ENCODE measurements at regions not wholly inside any gene's neighbourhood (a gene's known extent, or its start where the extent isn't known, plus 50 kb on each side); places are given as distances from the start of the nearest gene placed in this dataset.
"Not testable (repeated sequence)": the region's sequence is repeated elsewhere in the genome, so short reads cannot be mapped to it uniquely, and the experiment has no call there.

GRCh38 chr16:16563962-16564361, 185.0 kb downstream of the NPIPA7 start:
- not testable (repeated sequence) for DNase-seq

GRCh38 chr16:16565326-16565725, 186.4 kb downstream of the NPIPA7 start:
- not testable (repeated sequence) for DNase-seq

GRCh38 chr16:16570055-16570454, 191.1 kb downstream of the NPIPA7 start:
- DNase-seq = not testable (repeated sequence)

GRCh38 chr16:16570874-16571273, 191.9 kb downstream of the NPIPA7 start:
- not testable (repeated sequence) for DNase-seq

GRCh38 chr16:16572130-16572774, 193.3 kb downstream of the NPIPA7 start:
- DNase-seq = not testable (repeated sequence)

GRCh38 chr16:16577062-16577461, 198.1 kb downstream of the NPIPA7 start:
- not testable (repeated sequence) for DNase-seq

GRCh38 chr16:16578701-16579100, 199.8 kb downstream of the NPIPA7 start:
- no peak for DNase-seq

- not testable (repeated sequence) for DNase-seq
Measured at GRCh38 chr16:16582916-16583315, 204.0 kb downstream of the NPIPA7 start.

GRCh38 chr16:16586073-16586651, 207.2 kb downstream of the NPIPA7 start:
- DNase-seq = not testable (repeated sequence)

GRCh38 chr16:16586969-16587368, 208.0 kb downstream of the NPIPA7 start:
- DNase-seq = not testable (repeated sequence)

GRCh38 chr16:16588436-16588835, 209.5 kb downstream of the NPIPA7 start:
- DNase-seq = not testable (repeated sequence)

GRCh38 chr16:16590654-16591318, 211.8 kb downstream of the NPIPA7 start:
- DNase-seq = not testable (repeated sequence)

- peak; percentile 42 to 45 for DNase-seq
Measured at GRCh38 chr16:16593156-16593863, 214.4 kb downstream of the NPIPA7 start.

- DNase-seq = not testable (repeated sequence)
Measured at GRCh38 chr16:16595029-16595718, 216.2 kb downstream of the NPIPA7 start.

- not testable (repeated sequence) for DNase-seq
Measured at GRCh38 chr16:16601239-16601638, 222.3 kb downstream of the NPIPA7 start.

GRCh38 chr16:16607401-16608082, 228.6 kb downstream of the NPIPA7 start:
- DNase-seq = not testable (repeated sequence)

- DNase-seq = not testable (repeated sequence)
Measured at GRCh38 chr16:16609627-16610026, 230.7 kb downstream of the NPIPA7 start.

- not testable (repeated sequence) for DNase-seq
Measured at GRCh38 chr16:16610389-16610967, 231.5 kb downstream of the NPIPA7 start.

GRCh38 chr16:16613212-16613611, 234.3 kb downstream of the NPIPA7 start:
- not testable (repeated sequence) for DNase-seq

GRCh38 chr16:16614484-16614883, 235.5 kb downstream of the NPIPA7 start:
- not testable (repeated sequence) for DNase-seq

GRCh38 chr16:16618963-16619465, 240.1 kb downstream of the NPIPA7 start:
- not testable (repeated sequence) for DNase-seq
